ENCODE measurements at regions not wholly inside any gene's neighbourhood (a gene's known extent, or its start where the extent isn't known, plus 50 kb on each side); places are given as distances from the start of the nearest gene placed in this dataset.

GRCh38 chr4:147286846-147287587 is 193.9 kb upstream of the EDNRA start:
- no peak for TF ChIP-seq CTCF (IDR thresholded peaks at IDR 0.05)
- no peak for TF ChIP-seq POLR2A (IDR thresholded peaks at IDR 0.05)
